Activated CD8-positive, alpha-beta memory T cell treated with anti-CD3 and anti-CD28 coated beads for 4 hours (primary cell): ENCODE measurements at regions not wholly inside any gene's neighbourhood (a gene's known extent, or its start where the extent isn't known, plus 50 kb on each side); places are given as distances from the start of the nearest gene placed in this dataset.

Experiments used
- DNase-seq, 2 donors: peaks; one replicate each; pipeline ENCODE4 v3.0.0-alpha.2; 2020; ENCODE audit warnings: low read depth in 2 of 2

DNA sequence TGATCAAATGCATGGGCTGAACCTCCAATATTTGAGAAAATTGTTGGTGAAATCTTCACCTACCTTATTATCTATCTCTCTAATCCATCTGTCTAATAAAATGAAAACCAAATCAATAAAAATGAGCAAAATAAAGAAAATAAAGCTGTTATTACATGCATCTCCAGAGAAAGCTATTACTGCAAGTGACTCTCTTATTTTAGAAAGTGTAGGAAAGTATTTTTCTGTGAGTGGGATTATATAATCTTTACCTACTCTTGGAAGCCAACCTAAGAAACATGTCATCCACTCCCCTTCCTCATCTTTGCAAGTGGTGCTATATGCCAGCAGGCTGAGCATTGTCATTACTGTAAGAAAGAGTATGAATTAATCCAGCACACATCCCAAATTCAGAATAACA lies 191.5 kb upstream of the RFC3 start:
- DNase-seq: no peak

DNA sequence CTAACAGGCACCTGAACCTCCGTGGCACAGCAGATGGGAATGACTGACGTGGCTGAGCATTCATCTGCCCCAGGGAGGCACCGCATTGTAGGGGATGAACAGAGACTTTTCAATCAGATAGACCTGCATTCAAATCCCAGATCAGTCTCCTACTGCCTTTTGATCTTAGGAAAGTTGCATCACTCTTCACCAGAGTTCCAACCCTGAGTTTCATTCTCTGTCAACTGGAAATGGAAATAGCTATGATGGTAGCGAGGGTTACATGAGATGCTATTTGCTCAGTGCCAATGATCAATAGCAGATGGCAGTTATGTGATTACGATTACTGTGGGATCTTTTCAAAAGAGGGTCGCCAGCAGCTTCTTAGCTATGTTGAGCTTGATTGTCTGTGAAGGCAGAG lies 189.3 kb upstream of the RFC3 start:
- no peak for DNase-seq

DNA sequence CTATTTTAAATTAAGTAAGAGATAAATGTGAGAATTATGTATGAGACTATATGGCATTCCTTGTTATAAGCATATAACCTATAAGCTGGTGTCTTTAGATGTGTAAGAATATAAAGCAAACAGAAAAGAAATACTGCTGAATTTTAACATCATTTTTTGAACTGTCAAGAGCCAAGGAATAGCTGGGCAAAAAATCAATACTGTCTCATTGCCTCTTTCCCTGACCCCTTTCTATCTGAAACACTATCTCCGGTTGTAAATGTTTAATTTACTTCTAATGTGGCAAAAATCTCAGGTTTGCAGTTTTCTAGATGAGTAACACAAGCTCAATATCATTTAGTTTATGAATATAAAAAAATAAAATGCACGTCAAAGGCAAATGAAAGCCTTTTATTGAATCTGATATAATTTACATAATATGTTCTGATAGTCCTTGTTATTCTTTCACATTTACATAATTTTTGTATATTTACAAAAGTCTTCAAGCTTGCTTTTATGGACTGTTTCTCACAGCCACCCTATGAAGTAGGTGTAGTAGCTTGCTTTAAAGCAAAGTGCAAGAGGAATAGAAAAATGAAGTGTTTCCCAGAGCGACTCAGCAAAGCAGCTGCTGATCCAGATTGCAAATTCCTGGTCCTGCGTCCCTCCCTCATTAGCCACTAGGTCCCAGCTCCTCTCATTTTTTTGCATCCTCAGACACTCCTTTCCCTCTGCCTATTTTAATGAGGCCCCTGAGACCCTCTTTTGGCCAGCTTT lies 188.2 kb upstream of the RFC3 start:
- DNase-seq: no peak

DNA sequence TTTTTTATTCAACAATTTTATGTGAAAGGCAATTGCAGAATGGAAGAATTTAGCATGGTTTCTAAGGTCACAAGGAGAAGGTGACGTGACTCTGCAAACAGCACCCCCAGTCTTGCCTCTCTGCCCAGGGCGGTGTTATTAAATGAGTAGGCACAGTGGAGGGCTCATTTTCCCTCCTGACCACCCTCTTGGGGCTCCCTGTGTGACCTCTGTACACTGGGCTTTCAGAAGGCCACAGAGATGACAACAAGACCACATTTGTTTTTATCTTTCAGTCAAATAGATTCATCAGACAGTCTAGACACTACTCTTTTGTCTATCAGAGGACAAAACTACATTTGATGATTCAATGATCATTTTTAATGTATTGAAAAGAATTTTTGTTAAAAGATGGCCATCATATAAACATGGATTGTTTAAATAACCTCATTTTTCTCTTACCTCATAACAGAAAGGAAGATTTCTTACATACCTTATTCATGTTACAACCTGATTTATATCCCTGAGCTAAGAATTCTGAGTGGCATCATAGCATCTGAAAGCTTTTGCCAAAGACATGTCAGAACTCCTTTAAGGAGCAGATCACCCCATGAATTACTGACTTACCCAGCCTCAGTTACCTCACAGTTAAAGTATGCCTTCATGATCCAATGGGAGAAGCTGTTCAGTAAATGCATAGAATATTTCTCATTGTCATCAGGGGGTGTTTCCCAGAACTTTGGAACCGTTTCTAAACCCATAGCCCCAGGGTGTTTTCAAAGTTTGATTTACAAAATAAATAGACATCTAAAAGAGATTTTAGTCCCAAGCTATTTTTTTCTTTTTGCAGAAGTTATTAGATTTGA lies 184.0 kb upstream of the RFC3 start:
- DNase-seq: no peak

DNA sequence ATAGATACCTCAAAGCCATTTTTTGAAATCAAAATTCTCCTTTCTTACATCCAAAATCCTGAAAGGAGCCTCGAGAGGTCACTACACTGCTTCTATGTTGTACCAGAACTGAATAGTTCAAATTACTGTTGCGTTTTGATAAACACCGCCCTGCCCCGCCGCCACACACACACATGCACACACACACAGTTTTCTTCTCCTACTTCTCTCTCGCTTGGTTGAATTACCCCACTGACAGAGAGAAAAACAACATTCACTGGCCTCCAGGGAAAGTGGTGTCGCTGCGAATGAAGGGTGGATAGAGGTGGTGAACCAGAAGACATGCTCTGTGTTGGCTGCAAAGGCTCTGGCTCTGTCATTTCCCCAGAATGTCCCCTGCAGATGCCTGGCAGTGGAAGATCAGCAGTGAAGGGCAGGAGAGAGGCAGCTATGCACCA lies 183.4 kb upstream of the RFC3 start:
- no peak for DNase-seq

DNA sequence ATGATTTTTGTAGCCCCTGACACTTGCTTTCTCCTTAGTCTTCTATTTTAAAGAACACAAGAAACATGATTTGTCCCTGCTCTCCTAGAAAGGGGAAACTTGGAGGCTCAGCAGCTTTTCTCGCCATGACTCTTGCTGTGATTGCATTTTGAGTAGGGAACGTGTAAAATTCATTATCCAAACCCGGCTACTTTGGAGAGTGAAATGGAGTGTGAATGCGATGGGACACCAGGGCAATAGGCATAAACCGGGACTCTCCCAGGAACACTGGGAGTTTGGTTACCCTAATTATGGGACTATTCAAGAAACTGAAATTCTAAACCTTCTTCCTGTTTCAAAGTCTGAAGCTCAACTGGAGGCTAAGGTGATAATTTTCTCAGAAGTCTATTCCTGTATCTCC lies 181.7 kb upstream of the RFC3 start:
- no peak for DNase-seq

DNA sequence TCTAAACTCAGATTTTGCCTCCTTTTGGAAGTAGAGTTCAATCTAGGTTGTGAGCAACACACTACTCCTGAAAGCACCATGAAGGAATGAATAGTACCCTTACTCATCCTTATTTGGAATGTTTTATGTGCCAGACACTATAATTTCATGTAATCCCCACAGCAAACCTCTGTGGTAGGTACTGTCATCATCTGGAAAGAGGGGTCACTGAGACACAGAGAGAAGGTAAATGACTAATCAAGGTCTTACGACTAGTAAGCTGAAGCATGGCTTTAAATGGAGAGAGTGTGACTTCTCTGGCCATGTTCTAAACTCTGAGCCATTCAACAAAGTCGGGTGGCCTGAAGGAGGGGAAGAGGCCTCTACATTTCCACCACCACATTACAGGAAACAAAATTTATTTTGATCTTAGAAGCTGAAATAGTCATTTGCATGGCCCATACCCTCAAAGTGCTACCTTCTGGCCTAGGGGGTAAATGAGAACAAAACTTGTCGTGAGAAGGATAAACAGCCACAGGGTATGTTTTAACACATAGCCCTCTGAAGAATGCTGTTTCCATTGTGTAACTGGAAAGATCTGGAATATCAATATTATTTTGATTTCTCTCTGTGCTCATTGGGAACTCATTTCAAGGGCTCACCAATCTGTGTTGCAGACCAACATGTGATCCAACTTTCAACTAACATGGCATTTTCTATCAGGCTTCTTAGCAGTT lies 180.8 kb upstream of the RFC3 start:
- DNase-seq: no peak

DNA sequence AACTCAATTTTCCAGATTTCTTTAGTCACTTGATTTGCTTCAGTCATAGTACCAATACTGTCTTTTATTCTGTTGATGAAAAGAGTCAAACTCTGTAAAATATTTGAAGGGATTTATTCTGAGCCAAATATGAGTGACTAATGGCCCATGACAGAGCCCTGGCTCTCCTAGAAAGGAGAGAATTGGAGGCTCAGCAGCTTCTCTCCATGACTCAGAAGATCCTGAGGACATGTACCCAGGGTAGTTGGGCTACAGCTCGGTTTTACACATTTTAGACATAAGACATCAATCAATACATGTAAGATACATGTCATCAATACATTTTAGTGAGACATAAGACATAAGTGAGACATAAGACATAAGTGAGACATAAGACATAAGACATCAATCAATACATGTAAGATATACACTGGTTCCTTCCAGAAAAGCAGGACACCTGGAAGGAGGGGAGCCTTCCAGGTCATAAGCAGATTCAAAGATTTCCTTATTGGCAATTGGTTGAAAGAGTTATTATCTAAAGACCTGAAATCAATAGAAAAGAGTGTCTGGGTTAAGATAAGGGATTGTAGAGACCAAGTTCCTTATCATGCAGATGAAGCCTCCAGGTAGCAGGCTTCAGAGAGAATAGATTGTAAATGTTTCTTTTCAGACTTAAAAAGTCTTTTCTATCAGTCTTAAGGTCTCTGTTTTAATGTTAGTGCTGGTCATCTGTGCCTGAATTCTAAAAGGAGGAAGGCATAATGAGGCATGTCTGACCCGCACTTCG lies 179.8 kb upstream of the RFC3 start:
- DNase-seq: no peak

DNA sequence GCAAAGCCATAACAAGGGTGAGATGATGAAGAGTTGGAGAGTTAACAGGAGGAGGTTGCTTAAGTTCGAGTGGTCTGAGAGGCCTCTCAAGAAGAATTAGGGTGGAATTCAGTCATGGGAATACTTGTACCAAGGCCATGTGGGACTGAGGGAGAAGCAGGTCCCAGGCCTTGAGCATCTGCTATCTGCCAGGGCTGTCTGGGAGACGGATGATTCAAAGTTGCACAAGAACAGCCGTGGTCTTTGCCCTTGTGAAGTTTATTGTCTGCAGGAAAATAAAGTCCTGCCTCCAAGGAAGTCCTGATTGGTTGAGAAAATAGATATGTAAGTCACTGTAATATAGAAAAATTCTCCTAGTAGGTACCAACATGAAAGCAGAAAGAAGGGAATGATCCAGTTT lies 178.8 kb upstream of the RFC3 start:
- no peak for DNase-seq

DNA sequence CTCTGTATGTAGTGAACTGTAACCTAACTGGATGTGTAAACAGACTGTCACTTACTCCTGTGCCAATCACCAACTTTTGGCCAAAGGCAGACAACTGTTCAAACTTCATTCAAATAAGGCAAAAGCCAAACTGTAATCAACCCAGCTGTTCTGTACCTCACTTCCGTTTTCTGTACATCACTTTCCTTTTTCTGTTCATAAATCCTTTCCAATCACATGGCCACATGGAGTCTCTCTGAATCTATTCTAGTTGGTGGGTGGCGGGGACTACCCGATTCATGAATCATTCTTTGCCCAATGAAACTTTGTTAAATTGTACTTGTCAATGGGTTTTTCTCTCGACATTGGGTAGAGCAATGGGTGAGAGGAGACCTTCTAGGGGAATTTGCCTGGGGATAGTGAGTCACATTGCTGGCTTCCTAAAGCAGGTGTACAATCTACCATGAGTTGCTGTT lies 178.3 kb upstream of the RFC3 start:
- no peak for DNase-seq

DNA sequence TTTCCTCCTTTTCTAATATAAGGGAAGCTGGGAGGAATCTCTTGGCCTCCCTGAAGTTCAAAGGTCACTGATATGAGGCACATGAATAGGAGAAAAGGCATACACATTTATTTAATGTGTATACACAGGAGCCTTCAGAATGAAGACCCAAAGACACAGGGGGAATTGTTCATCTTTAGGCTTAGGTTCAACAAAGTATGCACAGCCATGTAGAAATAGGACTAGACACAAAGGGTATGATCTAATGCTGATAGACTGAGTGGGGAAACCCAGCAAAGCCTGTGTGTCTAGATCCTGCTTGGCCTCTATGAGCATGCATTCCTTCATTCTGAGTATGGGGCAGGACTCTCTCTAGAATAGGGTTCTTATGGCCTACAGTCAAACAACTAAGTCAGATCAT lies 177.1 kb upstream of the RFC3 start:
- DNase-seq: no peak

DNA sequence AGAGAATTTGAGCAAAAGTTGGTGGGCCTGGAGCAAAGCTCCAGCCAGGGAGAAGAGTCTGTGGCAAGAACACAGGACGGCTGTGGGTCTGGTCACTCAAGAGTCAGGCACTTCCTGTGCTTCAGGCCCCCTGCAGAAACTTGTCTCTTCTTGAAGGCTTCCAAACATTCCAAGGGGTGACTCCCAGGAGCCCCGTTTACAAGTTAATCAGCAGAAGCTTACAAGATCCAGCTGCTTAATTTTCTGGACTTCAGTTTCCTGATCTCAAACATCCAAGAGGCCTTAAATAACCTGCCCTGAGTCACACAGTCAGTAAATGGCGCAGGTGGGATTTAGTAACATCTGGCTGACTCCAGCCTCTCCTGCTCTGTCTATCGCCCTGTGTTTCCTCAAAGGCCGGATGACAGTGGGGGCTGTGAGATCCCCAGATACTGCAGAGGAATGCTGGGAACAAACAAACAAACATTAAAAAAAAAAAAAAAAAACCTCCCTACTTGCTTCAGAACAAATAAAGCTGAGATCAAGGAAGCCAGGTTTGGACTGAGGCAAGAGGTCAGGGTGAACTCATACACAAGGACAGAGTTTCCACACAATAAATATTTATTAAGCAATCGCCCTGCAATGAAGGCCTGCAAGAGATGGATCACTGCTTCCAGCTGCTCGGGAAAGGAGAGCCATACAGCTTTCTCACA lies 175.4 kb upstream of the RFC3 start:
- DNase-seq: no peak

DNA sequence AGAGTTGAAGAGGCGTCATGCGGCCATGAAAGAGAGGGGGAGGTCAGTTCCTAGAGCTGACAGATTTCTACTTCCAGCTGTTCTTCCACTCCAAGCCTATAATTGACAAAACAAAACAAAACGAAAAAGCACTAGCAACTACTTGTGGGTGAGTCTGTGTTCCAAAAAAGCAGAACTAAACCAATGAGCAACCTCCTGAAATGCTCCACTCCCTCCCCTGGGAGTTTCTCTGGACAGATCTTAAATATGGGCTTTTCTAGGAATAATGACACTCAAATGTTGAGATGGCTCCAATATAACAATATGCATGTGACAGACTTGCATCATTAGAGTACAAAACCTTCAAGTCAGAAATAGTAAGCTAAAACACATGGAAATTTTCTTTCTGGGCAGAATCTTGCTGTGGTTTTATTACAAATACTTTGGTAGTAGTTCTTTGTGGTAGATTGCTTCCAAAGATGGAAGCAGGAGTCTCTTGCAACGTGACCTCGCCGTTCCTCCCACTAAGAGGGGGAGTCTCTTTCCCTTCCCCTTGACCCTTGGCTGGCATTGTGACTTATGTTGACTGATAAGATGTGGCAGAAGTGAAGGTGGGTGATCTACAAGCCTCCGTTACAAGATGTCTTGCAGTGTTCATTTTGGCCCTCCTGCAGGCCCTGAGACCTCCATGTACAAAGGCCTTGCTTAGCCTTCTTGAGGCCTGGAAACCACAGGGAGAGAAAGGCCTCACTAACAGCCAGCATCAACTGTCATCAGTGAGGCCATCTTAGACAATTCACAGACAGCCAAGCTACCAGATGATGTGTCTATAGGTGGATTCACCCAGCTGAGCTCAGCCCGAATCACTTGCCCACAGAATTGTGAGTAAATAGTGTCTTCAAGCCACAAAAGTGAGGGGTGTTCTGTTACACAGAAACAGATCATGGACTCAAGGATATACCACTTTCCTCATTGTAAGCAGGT lies 173.1 kb upstream of the RFC3 start:
- DNase-seq: no peak

DNA sequence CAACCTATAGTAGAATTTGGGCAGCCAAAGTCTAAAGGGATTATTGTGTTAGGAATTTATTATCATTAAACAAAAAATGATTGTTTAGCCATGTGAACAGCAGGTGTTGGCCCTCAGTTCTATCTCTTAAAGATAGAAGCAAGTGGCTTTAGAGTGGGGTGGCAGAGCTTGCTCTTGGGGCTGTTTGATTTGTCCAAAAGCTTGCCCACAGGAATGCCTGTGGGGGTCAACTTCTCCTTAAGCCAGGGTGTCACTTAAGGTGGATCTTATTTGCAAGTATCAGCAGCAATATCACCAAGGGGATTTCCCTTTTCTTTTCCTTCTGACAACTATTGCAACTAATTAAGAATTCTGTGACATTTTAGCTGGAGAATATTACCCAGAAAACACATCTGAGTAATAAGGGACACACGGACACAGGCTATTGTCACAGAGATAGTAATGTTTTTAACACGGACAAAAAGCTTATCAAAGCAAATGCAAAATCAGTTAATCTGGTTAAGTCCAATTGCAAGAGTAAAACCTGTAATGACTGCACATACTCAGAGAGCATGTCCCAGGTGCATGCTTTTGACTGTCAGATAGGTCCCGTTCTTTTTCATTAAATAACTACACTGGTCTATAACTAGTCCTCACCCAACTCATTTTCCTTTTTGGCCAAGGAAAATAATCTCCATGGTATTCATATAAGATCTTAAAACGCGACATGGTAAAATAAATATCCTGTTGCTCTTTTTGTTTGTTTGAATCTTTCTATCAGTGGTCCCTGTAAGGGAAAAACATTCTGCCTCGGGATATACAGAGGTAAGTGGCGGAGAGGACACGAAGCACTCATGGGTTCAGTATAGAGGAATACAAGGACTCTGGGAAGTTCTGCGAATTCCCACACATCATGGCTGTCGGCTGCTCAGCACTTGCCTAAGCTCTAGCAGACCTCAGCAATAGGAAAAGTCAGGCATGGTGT lies 172.1 kb upstream of the RFC3 start:
- DNase-seq: no peak

DNA sequence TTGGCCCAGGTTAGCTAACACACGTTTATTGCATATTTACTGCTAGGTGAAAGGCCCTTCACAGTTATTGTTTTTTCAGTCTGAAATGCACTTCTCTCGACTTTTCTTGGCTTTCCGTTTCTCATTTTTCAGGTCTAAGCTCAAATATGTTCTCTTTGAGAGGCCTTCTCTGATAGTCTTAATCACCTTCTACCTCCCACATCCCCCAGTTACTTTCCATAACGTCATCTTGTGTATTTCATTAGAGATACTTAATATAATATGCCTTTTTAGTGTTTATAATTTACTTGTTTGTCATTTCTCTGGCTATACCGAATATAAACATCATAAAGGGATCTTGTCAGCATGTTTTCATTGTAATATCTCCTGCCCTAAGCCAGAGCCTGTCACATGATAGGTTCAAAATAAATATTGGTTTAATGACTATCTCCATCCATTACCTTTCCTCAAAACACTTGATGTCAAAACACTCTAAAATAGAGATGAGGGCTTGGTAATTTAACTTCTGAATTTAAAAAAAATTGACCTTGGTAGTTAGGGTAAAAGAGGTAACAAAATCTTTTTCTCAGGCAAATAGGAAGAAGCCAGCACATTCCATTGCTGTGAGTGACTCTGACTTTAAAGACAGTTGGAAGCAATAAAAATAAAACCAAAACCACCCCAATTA lies 168.6 kb upstream of the RFC3 start:
- no peak for DNase-seq

DNA sequence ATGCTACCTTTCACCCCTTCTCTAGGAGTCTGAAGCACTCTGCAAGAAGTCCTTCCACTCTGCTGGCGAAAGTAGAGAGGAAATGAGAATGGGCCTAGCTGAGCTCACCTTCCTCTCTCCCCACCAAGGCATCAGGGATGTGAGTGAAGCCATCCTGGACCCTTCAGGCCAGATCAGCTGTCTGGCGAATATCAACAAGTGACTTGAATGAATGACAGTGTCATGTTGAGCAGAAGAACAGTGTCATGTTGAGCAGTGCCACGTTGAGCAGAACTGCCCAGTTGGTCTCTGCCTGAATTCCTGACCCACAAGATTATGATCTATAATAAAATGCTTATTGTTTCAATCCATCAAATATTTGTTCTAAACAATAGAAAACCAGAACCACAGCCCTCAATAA lies 166.2 kb upstream of the RFC3 start:
- no peak for DNase-seq

DNA sequence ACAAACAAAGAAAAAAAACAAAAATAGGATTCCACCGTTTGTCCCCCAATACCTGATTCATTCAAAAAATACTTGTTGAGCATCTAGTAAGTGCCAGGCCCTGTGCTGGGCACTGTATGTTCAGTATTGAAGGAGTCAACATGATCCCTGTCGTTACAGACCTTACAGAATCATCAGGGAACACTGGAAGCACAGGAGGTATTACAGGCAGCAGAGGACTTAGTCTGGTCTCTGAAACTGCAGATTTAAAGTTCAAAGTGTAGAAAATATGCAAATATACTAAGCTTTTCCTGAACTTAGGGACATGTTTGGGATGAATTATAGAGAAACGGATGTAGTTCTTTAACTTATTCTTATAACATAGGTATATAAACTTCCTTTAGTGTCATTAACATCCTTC lies 160.7 kb upstream of the RFC3 start:
- DNase-seq: no peak

DNA sequence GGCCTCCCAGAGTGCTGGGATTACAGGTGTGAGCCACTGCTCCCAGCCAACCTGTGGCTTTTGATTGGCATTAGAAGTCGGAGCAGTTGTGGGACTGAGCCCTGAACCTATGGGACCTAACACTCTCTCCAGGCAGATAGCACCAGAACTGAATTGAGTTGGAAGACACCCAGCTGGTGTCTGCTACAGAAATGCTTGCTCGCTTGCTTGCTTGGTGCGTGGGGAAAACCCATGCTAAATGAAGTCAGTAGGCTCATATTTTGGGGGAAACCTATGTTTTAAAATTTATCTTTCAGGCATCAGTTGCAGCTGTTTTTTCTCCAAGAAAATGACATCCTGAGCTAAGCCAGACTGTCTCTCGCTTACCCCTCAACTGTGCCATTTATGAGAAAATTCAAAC lies 158.5 kb upstream of the RFC3 start:
- DNase-seq: no peak
